Esophagus squamous epithelium (tissue), 4 donors: ENCODE measurements at regions not wholly inside any gene's neighbourhood (a gene's known extent, or its start where the extent isn't known, plus 50 kb on each side); places are given as distances from the start of the nearest gene placed in this dataset.

Experiments
- CTCF ChIP-seq, 6 experiments: fragments of 450-650 bp in 4 of 6; fragments of 200-600 bp in 2 of 6; sonication (generic) in 2 of 6; IDR thresholded peaks; one replicate each; pipeline ENCODE4 v1.5.1; 2016 to 2019; ENCODE audit warnings: antibody characterized with exemption in 6 of 6, mild to moderate bottlenecking in 4 of 6, moderate library complexity in 4 of 6
- POLR2A ChIP-seq, 4 donors: fragments of 450-650 bp; IDR thresholded peaks; one replicate each; pipeline ENCODE4 v1.6.1; 2017; ENCODE audit warnings: antibody characterized with exemption in 4 of 4, mild to moderate bottlenecking in 4 of 4, moderate library complexity in 3 of 4

- TF ChIP-seq CTCF (IDR thresholded peaks at IDR 0.05) = no peak
- no peak for TF ChIP-seq POLR2A (IDR thresholded peaks at IDR 0.05)
Observed at GRCh38 chr18:75681538-75682115, 254.1 kb upstream of the SMIM21 start.
